ENCODE measurements at regions not wholly inside any gene's neighbourhood (a gene's known extent, or its start where the extent isn't known, plus 50 kb on each side); places are given as distances from the start of the nearest gene placed in this dataset.

GRCh38 chr2:3132466-3132865 is 245.2 kb downstream of the EIPR1 start:
- H3K4me1 Mint-ChIP-seq (ENCODE audit: low read depth): peaks cover 2% of the 10 kb centered on the region
- no peak overlapping the region for H3K27ac Mint-ChIP-seq
- no peaks in the 10 kb centered on the region for H3K36me3 Mint-ChIP-seq (ENCODE audit: low read depth)
- no peak for DNase-seq
- TF ChIP-seq CTCF (IDR thresholded peaks at IDR 0.05): no peak
- no peak overlapping the region for H3K4me3 Mint-ChIP-seq
- peaks cover 10% of the 10 kb centered on the region; the same call in 1 of the 2 replicates for H3K9me3 Mint-ChIP-seq
- H3K27me3 Mint-ChIP-seq (ENCODE audit: insufficient read depth): peaks cover 16% of the 10 kb centered on the region

GRCh38 chr2:3131636-3132326 is 245.8 kb downstream of the EIPR1 start:
- H3K27ac Mint-ChIP-seq: no peak overlapping the region
- DNase-seq: no peak
- H3K4me1 Mint-ChIP-seq (ENCODE audit: low read depth): peaks cover 9% of the 10 kb centered on the region
- peaks cover 10% of the 10 kb centered on the region; the same call in 1 of the 2 replicates for H3K9me3 Mint-ChIP-seq
- H3K27me3 Mint-ChIP-seq (ENCODE audit: insufficient read depth): peaks cover 16% of the 10 kb centered on the region
- no peaks in the 10 kb centered on the region for H3K36me3 Mint-ChIP-seq (ENCODE audit: low read depth)
- no peak for TF ChIP-seq CTCF (IDR thresholded peaks at IDR 0.05)
- peak overlapping the region; percentile 14; the same call in 1 of the 2 replicates for H3K4me3 Mint-ChIP-seq

- Mint-ChIP-seq H3K27ac (no peak overlapping the region), H3K36me3 (ENCODE audit: low read depth) (no peaks in the 10 kb centered on the region), H3K9me3 (peaks cover 10% of the 10 kb centered on the region; the same call in 1 of the 2 replicates), H3K27me3 (ENCODE audit: insufficient read depth) (peaks cover 16% of the 10 kb centered on the region), H3K4me3 (peak overlapping the region; percentile 14; the same call in 1 of the 2 replicates), H3K4me1 (ENCODE audit: low read depth) (peaks cover 14% of the 10 kb centered on the region)
- no peak for DNase-seq
- TF ChIP-seq CTCF (IDR thresholded peaks at IDR 0.05): no peak
Observed at GRCh38 chr2:3130889-3131635, 246.6 kb downstream of the EIPR1 start.

- Mint-ChIP-seq H3K36me3 (ENCODE audit: low read depth) (no peaks in the 10 kb centered on the region), H3K9me3 (peaks cover 6% of the 10 kb centered on the region; the same call in 1 of the 2 replicates), H3K27me3 (ENCODE audit: insufficient read depth) (peaks cover 16% of the 10 kb centered on the region), H3K27ac (no peak overlapping the region), H3K4me1 (ENCODE audit: low read depth) (peaks cover 14% of the 10 kb centered on the region), H3K4me3 (no peak overlapping the region)
- TF ChIP-seq CTCF (IDR thresholded peaks at IDR 0.05): no peak
- DNase-seq: no peak
Observed at GRCh38 chr2:3130444-3130843, 247.2 kb downstream of the EIPR1 start.

- no peak for TF ChIP-seq CTCF (IDR thresholded peaks at IDR 0.05)
- no peak overlapping the region for H3K4me3 Mint-ChIP-seq
- DNase-seq: no peak
- H3K27ac Mint-ChIP-seq: no peak overlapping the region
- peaks cover 14% of the 10 kb centered on the region for H3K4me1 Mint-ChIP-seq (ENCODE audit: low read depth)
- H3K36me3 Mint-ChIP-seq (ENCODE audit: low read depth): no peaks in the 10 kb centered on the region
- H3K27me3 Mint-ChIP-seq (ENCODE audit: insufficient read depth): peaks cover 16% of the 10 kb centered on the region
- peaks cover 6% of the 10 kb centered on the region; the same call in 1 of the 2 replicates for H3K9me3 Mint-ChIP-seq
Observed at GRCh38 chr2:3129867-3130266, 247.8 kb downstream of the EIPR1 start.

All from HFFc6 (cell line).